Sigmoid colon (tissue), 6 donors: ENCODE measurements at regions not wholly inside any gene's neighbourhood (a gene's known extent, or its start where the extent isn't known, plus 50 kb on each side); places are given as distances from the start of the nearest gene placed in this dataset.

Experiments used
- DNase-seq: peaks from one replicate; pipeline ENCODE4 v3.0.0-alpha.2; 2019
- H3K27ac ChIP-seq, 4 donors: fragments of 200-600 bp; sonication (generic); one replicate each; pipeline ENCODE4 v1.5.1; 2016 to 2019; ENCODE audit warnings: mild to moderate bottlenecking in 1 of 4
- H3K27me3 ChIP-seq, 3 donors: fragments of 200-600 bp; sonication (generic); one replicate each; pipeline ENCODE4 v1.5.1; 2019; ENCODE audit warnings: mild to moderate bottlenecking in 1 of 3
- H3K36me3 ChIP-seq, 4 donors: fragments of 200-600 bp; sonication (generic); one replicate each; pipeline ENCODE4 v1.5.1; 2016 to 2019
- H3K4me1 ChIP-seq, 4 donors: fragments of 200-600 bp; sonication (generic); one replicate each; pipeline ENCODE4 v1.5.1; 2017 to 2019
- H3K4me3 ChIP-seq, 4 donors: fragments of 200-600 bp; sonication (generic); one replicate each; pipeline ENCODE4 v1.5.1; 2017 to 2019; ENCODE audit warnings: mild to moderate bottlenecking in 2 of 4, moderate library complexity in 1 of 4
- H3K9me3 ChIP-seq, 4 donors: fragments of 200-600 bp in 3 of 4; sonication (generic) in 3 of 4; one replicate each; pipeline versions ENCODE4 v1.5.1 to v1.6.1; 2013 to 2019
- CTCF ChIP-seq, 4 experiments: fragments of 450-650 bp in 3 of 4; fragments of 200-600 bp in 1 of 4; IDR thresholded peaks; one replicate each; pipeline ENCODE4 v1.5.1; 2016 to 2019; ENCODE audit warnings: antibody characterized with exemption in 4 of 4, mild to moderate bottlenecking in 3 of 4, moderate library complexity in 2 of 4
- EP300 ChIP-seq, 4 donors: sonication (generic); formaldehyde crosslinking; IDR thresholded peaks; one replicate each; pipeline ENCODE4 v1.6.1; 2017; ENCODE audit warnings: antibody characterized with exemption in 4 of 4
- POLR2A ChIP-seq, 2 donors: fragments of 450-650 bp; IDR thresholded peaks; one replicate each; pipeline ENCODE4 v1.6.1; 2016; ENCODE audit warnings: antibody characterized with exemption in 2 of 2, mild to moderate bottlenecking in 2 of 2, moderate library complexity in 2 of 2
- POLR2AphosphoS5 ChIP-seq, 4 donors: sonication (generic); formaldehyde crosslinking; IDR thresholded peaks; one replicate each; pipeline ENCODE4 v1.6.1; 2017; ENCODE audit warnings: antibody characterized with exemption in 4 of 4
- WGBS, 2 donors: extraction: QIAGEN DNeasy Blood & Tissue Kit; methylation state at CpG; one replicate each; pipeline ENCODE4 v1.1.7; 2013; 5-methylcytosine and 5-hydroxymethylcytosine counted together
- intact Hi-C: fragments of 100-400 bp; cut with DNase I; formaldehyde crosslinking; loops from one replicate; pipeline ENCODE4 v1.15.1; 2023
- donor health status: healthy with polysubstance abuse.
- donor health status: healthy.

- intact Hi-C loops: loop anchor here (5.0 kb wide), 1 partner anchor 76 kb away; no protein-coding TSS in a partner anchor
- TF ChIP-seq POLR2AphosphoS5 (IDR thresholded peaks at IDR 0.05) (peak in 1 of 4 donors; percentile 13), CTCF (IDR thresholded peaks at IDR 0.05) (no peak)
- Histone ChIP-seq H3K9me3 (no peaks in the 10 kb centered on the region), H3K4me3 (no peak overlapping the region), H3K36me3 (no peaks in the 10 kb centered on the region), H3K27me3 (no peaks in the 10 kb centered on the region), H3K27ac (peak overlapping the region in 3 of 4 donors; percentile 81 to 90 (median 85)), H3K4me1 (peaks cover 0 to 54% (median 51%) of the 10 kb centered on the region in 4 donors)
- no peak for DNase-seq
- WGBS, 2 donors: 53 to 68% methylated on average over 3 of the region's 3 CpGs
Measured at GRCh38 chr13:97108530-97108900, 113.6 kb upstream of the MBNL2 start.

GRCh38 chr13:97109256-97109655 lies 112.9 kb upstream of the MBNL2 start:
- Histone ChIP-seq H3K9me3 (no peaks in the 10 kb centered on the region), H3K4me1 (peaks cover 0 to 61% (median 58%) of the 10 kb centered on the region in 4 donors), H3K4me3 (peak overlapping the region in 1 of 4 donors; percentile 20), H3K36me3 (no peaks in the 10 kb centered on the region), H3K27me3 (no peaks in the 10 kb centered on the region), H3K27ac (peak overlapping the region; percentile 68 to 90 (median 83))
- DNase-seq: no peak
- intact Hi-C loops: loop anchor here (1.0 to 5.0 kb wide), 2 partner anchors 77 to 235 kb away; no protein-coding TSS in a partner anchor
- 70 to 79% methylated on average over 7 of the region's 7 CpGs for WGBS, 2 donors
- TF ChIP-seq CTCF (IDR thresholded peaks at IDR 0.05) (no peak), EP300 (IDR thresholded peaks at IDR 0.05) (no peak), POLR2AphosphoS5 (IDR thresholded peaks at IDR 0.05) (no peak), POLR2A (IDR thresholded peaks at IDR 0.05) (no peak)

- peak overlapping the region in 2 of 4 donors; percentile 20 to 27 for H3K4me3 ChIP-seq
- 13 to 15% methylated on average over 34 of the region's 34 CpGs for WGBS, 2 donors
- peaks cover 0 to 69% (median 65%) of the 10 kb centered on the region in 4 donors for H3K4me1 ChIP-seq
- no peak for TF ChIP-seq POLR2A (IDR thresholded peaks at IDR 0.05)
- TF ChIP-seq POLR2AphosphoS5 (IDR thresholded peaks at IDR 0.05): peak in 3 of 4 donors; percentile 52 to 65 (median 59)
- TF ChIP-seq CTCF (IDR thresholded peaks at IDR 0.05): peak; percentile 87 to 95 (median 90)
- peak in 1 of 4 donors; percentile 43 for TF ChIP-seq EP300 (IDR thresholded peaks at IDR 0.05)
- H3K9me3 ChIP-seq: no peaks in the 10 kb centered on the region
- intact Hi-C loops: loop anchor here (1.0 to 5.0 kb wide), 4 partner anchors 78 to 322 kb away; partner anchors contain the start of gene RAP2A
- peak overlapping the region; percentile 68 to 90 (median 83) for H3K27ac ChIP-seq
- peak; percentile 96 for DNase-seq
- H3K27me3 ChIP-seq: no peaks in the 10 kb centered on the region
- H3K36me3 ChIP-seq: no peaks in the 10 kb centered on the region
Measured at GRCh38 chr13:97109841-97110492, 112.2 kb upstream of the MBNL2 start.

GRCh38 chr13:97110936-97111335 lies 111.2 kb upstream of the MBNL2 start:
- no peak overlapping the region for H3K4me3 ChIP-seq
- H3K36me3 ChIP-seq: no peaks in the 10 kb centered on the region
- no peaks in the 10 kb centered on the region for H3K27me3 ChIP-seq
- no peak for DNase-seq
- H3K9me3 ChIP-seq: no peaks in the 10 kb centered on the region
- peak overlapping the region; percentile 68 to 90 (median 83) for H3K27ac ChIP-seq
- intact Hi-C loops: loop anchor here (1.0 to 5.0 kb wide), 2 partner anchors 248 to 321 kb away; partner anchors contain the start of gene RAP2A
- WGBS, 2 donors: 90% methylated on average over 6 of the region's 6 CpGs
- TF ChIP-seq POLR2AphosphoS5 (IDR thresholded peaks at IDR 0.05) (no peak), EP300 (IDR thresholded peaks at IDR 0.05) (no peak), POLR2A (IDR thresholded peaks at IDR 0.05) (no peak)
- H3K4me1 ChIP-seq: peaks cover 0 to 78% (median 74%) of the 10 kb centered on the region in 4 donors

- no peaks in the 10 kb centered on the region for H3K36me3 ChIP-seq
- H3K27me3 ChIP-seq: no peaks in the 10 kb centered on the region
- intact Hi-C loops: loop anchor here (5.0 kb wide), 1 partner anchor 321 kb away; the partner anchor contains the start of gene RAP2A
- H3K27ac ChIP-seq: peak overlapping the region; percentile 81 to 90 (median 84)
- DNase-seq: no peak
- H3K9me3 ChIP-seq: no peaks in the 10 kb centered on the region
- peaks cover 0 to 86% (median 82%) of the 10 kb centered on the region in 4 donors for H3K4me1 ChIP-seq
- TF ChIP-seq POLR2A (IDR thresholded peaks at IDR 0.05): no peak
- TF ChIP-seq EP300 (IDR thresholded peaks at IDR 0.05): no peak
- TF ChIP-seq CTCF (IDR thresholded peaks at IDR 0.05): no peak
- no peak for TF ChIP-seq POLR2AphosphoS5 (IDR thresholded peaks at IDR 0.05)
- H3K4me3 ChIP-seq: no peak overlapping the region
- WGBS, 2 donors: 83 to 92% methylated on average over 7 of the region's 7 CpGs
Measured at GRCh38 chr13:97111756-97112155, 110.4 kb upstream of the MBNL2 start.
